ENCODE measurements at regions not wholly inside any gene's neighbourhood (a gene's known extent, or its start where the extent isn't known, plus 50 kb on each side); places are given as distances from the start of the nearest gene placed in this dataset.
"Not testable (repeated sequence)": the region's sequence is repeated elsewhere in the genome, so short reads cannot be mapped to it uniquely, and the experiment has no call there.

- no peak overlapping the region for H3K4me3 ChIP-seq (ENCODE audit: low read length)
- H2AFZ ChIP-seq (ENCODE audit: low read depth, low read length): no peak overlapping the region
- H3K79me2 ChIP-seq (replicated peaks; ENCODE audit: insufficient read depth, low read length): no peaks in the 10 kb centered on the region
- no peaks in the 10 kb centered on the region for H3K9me2 ChIP-seq (ENCODE audit: insufficient read depth, low read length)
- no peak overlapping the region for H3K9ac ChIP-seq (ENCODE audit: low read length)
- H3K27me3 ChIP-seq (ENCODE audit: insufficient read depth, low read depth, low read length): no peaks in the 10 kb centered on the region
- no peaks in the 10 kb centered on the region for H3K9me3 ChIP-seq (ENCODE audit: low read length)
- TF ChIP-seq REST (IDR thresholded peaks at IDR 0.05; ENCODE audit: borderline replicate concordance) (no peak), POLR2AphosphoS5 (IDR thresholded peaks at IDR 0.05) (no peak), EZH2 (IDR thresholded peaks at IDR 0.05; ENCODE audit: borderline replicate concordance, insufficient read depth, low read length, poor library complexity, severe bottlenecking) (no peak), MXI1 (conservative IDR thresholded peaks at IDR 0.05; ENCODE audit: poor library complexity, severe bottlenecking) (no peak), SMC3 (conservative IDR thresholded peaks at IDR 0.05; ENCODE audit: poor library complexity) (no peak), CTCF (IDR thresholded peaks at IDR 0.05; ENCODE audit: poor library complexity, severe bottlenecking) (no peak), TAF1 (IDR thresholded peaks at IDR 0.05; ENCODE audit: low read depth) (no peak), RAD21 (conservative IDR thresholded peaks at IDR 0.05) (no peak), EP300 (conservative IDR thresholded peaks at IDR 0.05; ENCODE audit: poor library complexity, severe bottlenecking) (no peak)
- H3K27ac ChIP-seq (ENCODE audit: low read length): no peak overlapping the region
- no peaks in the 10 kb centered on the region for H4K20me1 ChIP-seq (ENCODE audit: insufficient read depth)
- no peaks in the 10 kb centered on the region for H3F3A ChIP-seq (ENCODE audit: insufficient read depth, low read length, poor library complexity, severe bottlenecking)
- no peak overlapping the region for H3K4me2 ChIP-seq (ENCODE audit: low read length)
- no peaks in the 10 kb centered on the region for H3K36me3 ChIP-seq (ENCODE audit: insufficient read depth, low read length)
Measured at GRCh38 chr12:82600379-82600778, 86.3 kb upstream of the TMTC2 start.

GRCh38 chr12:82603647-82604046 lies 83.1 kb upstream of the TMTC2 start:
- not testable (repeated sequence) for H3K27ac ChIP-seq (ENCODE audit: low read length); H3K4me3 ChIP-seq (ENCODE audit: low read length); H3K79me2 ChIP-seq (replicated peaks; ENCODE audit: insufficient read depth, low read length); H3K4me2 ChIP-seq (ENCODE audit: low read length); H3K9me3 ChIP-seq (ENCODE audit: low read length); H3K27me3 ChIP-seq (ENCODE audit: insufficient read depth, low read depth, low read length); H4K20me1 ChIP-seq (ENCODE audit: insufficient read depth); H3K36me3 ChIP-seq (ENCODE audit: insufficient read depth, low read length); H3K9me2 ChIP-seq (ENCODE audit: insufficient read depth, low read length); H3K9ac ChIP-seq (ENCODE audit: low read length); H2AFZ ChIP-seq (ENCODE audit: low read depth, low read length); H3F3A ChIP-seq (ENCODE audit: insufficient read depth, low read length, poor library complexity, severe bottlenecking)

GRCh38 chr12:82605115-82605514 lies 81.6 kb upstream of the TMTC2 start:
- TF ChIP-seq RAD21 (conservative IDR thresholded peaks at IDR 0.05) (no peak), SMC3 (conservative IDR thresholded peaks at IDR 0.05; ENCODE audit: poor library complexity) (no peak), REST (IDR thresholded peaks at IDR 0.05; ENCODE audit: borderline replicate concordance) (no peak), CTCF (IDR thresholded peaks at IDR 0.05; ENCODE audit: poor library complexity, severe bottlenecking) (no peak), MXI1 (conservative IDR thresholded peaks at IDR 0.05; ENCODE audit: poor library complexity, severe bottlenecking) (no peak), TAF1 (IDR thresholded peaks at IDR 0.05; ENCODE audit: low read depth) (no peak), EP300 (conservative IDR thresholded peaks at IDR 0.05; ENCODE audit: poor library complexity, severe bottlenecking) (no peak), EZH2 (IDR thresholded peaks at IDR 0.05; ENCODE audit: borderline replicate concordance, insufficient read depth, low read length, poor library complexity, severe bottlenecking) (no peak), POLR2AphosphoS5 (IDR thresholded peaks at IDR 0.05) (no peak)
- Histone ChIP-seq H3K9me2 (ENCODE audit: insufficient read depth, low read length) (no peaks in the 10 kb centered on the region), H4K20me1 (ENCODE audit: insufficient read depth) (no peaks in the 10 kb centered on the region), H3K79me2 (replicated peaks; ENCODE audit: insufficient read depth, low read length) (no peaks in the 10 kb centered on the region), H3K27ac (ENCODE audit: low read length) (no peak overlapping the region), H3K9ac (ENCODE audit: low read length) (no peak overlapping the region), H3K27me3 (ENCODE audit: insufficient read depth, low read depth, low read length) (no peaks in the 10 kb centered on the region), H3K4me2 (ENCODE audit: low read length) (no peak overlapping the region), H3F3A (ENCODE audit: insufficient read depth, low read length, poor library complexity, severe bottlenecking) (no peaks in the 10 kb centered on the region), H3K4me3 (ENCODE audit: low read length) (no peak overlapping the region), H3K9me3 (ENCODE audit: low read length) (no peaks in the 10 kb centered on the region), H3K36me3 (ENCODE audit: insufficient read depth, low read length) (no peaks in the 10 kb centered on the region), H2AFZ (ENCODE audit: low read depth, low read length) (no peak overlapping the region)

Measured in neural cell (in vitro differentiated cells).